H1 (cell line): ENCODE measurements at regions not wholly inside any gene's neighbourhood (a gene's known extent, or its start where the extent isn't known, plus 50 kb on each side); places are given as distances from the start of the nearest gene placed in this dataset.

Source experiments
- CTCF ChIA-PET: fragments of 300-600 bp; sonication (Branson Sonifier 250); formaldehyde crosslinking; loops from one replicate; lab custom pipeline; 2021; ENCODE audit not compliant: partially characterized antibody; lab: Charles Lee
- POLR2A ChIA-PET: fragments of 300-600 bp; sonication (Branson Sonifier 250); formaldehyde crosslinking; loops from one replicate; lab custom pipeline; 2021; ENCODE audit warnings: inconsistent platforms; ENCODE audit not compliant: partially characterized antibody; lab: Charles Lee
- DNase-seq, 2 experiments: peaks; one replicate each; pipeline versions ENCODE4 v3.0.0 to v3.0.0-alpha.2; 2010 to 2022; ENCODE audit warnings: low spot score in 2 of 2, low read depth in 1 of 2, mixed read lengths in 1 of 2
- FAIRE-seq: peaks from 2 replicates; lab custom pipeline; 2011; peaks lifted over from hg19 to GRCh38; lab: Jason Lieb, UNC
- H2AFZ ChIP-seq: 2 replicates; pipeline ENCODE4 v1.8.1; 2012; ENCODE audit warnings: low read length, inconsistent platforms
- H2AK5ac ChIP-seq: 2 replicates; pipeline ENCODE4 v1.6.1; 2013; ENCODE audit warnings: low read depth, low read length
- H2BK120ac ChIP-seq: replicated peaks from 2 replicates; pipeline ENCODE3; 2013; ENCODE audit warnings: low read depth, low read length, inconsistent platforms
- H2BK12ac ChIP-seq: 2 replicates; pipeline ENCODE4 v1.6.1; 2013; ENCODE audit warnings: low read depth, low read length
- H2BK15ac ChIP-seq: 2 replicates; pipeline ENCODE4 v1.6.1; 2013; ENCODE audit warnings: low read length
- H2BK20ac ChIP-seq: 2 replicates; pipeline ENCODE4 v1.6.1; 2013; ENCODE audit warnings: low read length
- H2BK5ac ChIP-seq: 2 replicates; pipeline ENCODE4 v1.6.1; 2013; ENCODE audit warnings: low read depth, low read length
- H3K14ac ChIP-seq: 2 replicates; pipeline ENCODE4 v1.6.1; 2013; ENCODE audit warnings: inconsistent platforms; ENCODE audit not compliant: insufficient read length
- H3K18ac ChIP-seq: 2 replicates; pipeline ENCODE4 v1.6.1; 2013; ENCODE audit warnings: low read length; ENCODE audit errors: extremely low read depth
- H3K23ac ChIP-seq: 2 replicates; pipeline ENCODE4 v1.6.1; 2013; ENCODE audit warnings: inconsistent platforms; ENCODE audit not compliant: insufficient read length
- H3K23me2 ChIP-seq: 2 replicates; pipeline ENCODE4 v1.6.1; 2013; ENCODE audit warnings: low read depth, low read length
- H3K27ac ChIP-seq: 2 replicates; pipeline ENCODE4 v1.6.1; 2011; ENCODE audit warnings: low read depth, low read length, inconsistent platforms
- H3K27me3 ChIP-seq, 4 experiments: replicated peaks in 1 of 4; 1 replicate in 1 of 4; 2 replicates in 3 of 4; pipeline versions ENCODE4 v1.6.1 to v1.8.1; 2011 to 2013; ENCODE audit warnings: low read length in 3 of 4, mild to moderate bottlenecking in 3 of 4, inconsistent platforms in 2 of 4, mixed read lengths in 2 of 4, moderate library complexity in 1 of 4; ENCODE audit not compliant: control insufficient read depth in 3 of 4, insufficient read depth in 3 of 4; ENCODE audit errors: extremely low read depth in 1 of 4
- H3K36me3 ChIP-seq, 4 experiments: 2 replicates each; pipeline versions ENCODE4 v1.6.1 to v1.8.1; 2011 to 2013; ENCODE audit warnings: mild to moderate bottlenecking in 4 of 4, low read length in 3 of 4, moderate library complexity in 2 of 4, control low read depth in 1 of 4, inconsistent platforms in 1 of 4; ENCODE audit not compliant: insufficient read depth in 4 of 4, control insufficient read depth in 2 of 4
- H3K4ac ChIP-seq: replicated peaks from 2 replicates; pipeline ENCODE3; 2013; ENCODE audit warnings: low read length, low read depth, mixed read lengths, inconsistent platforms; ENCODE audit not compliant: insufficient read length
- H3K4me1 ChIP-seq, 4 experiments: replicated peaks in 1 of 4; 1 replicate in 1 of 4; 2 replicates in 3 of 4; pipeline versions ENCODE4 v1.6.1 to v1.8.1; 2011 to 2013; ENCODE audit warnings: low read length in 3 of 4, inconsistent platforms in 2 of 4, mixed read lengths in 1 of 4; ENCODE audit not compliant: insufficient read depth in 4 of 4, control insufficient read depth in 3 of 4
- H3K4me2 ChIP-seq, 2 experiments: 2 replicates each; pipeline versions ENCODE4 v1.6.1 to v1.8.1; 2011 to 2013; ENCODE audit warnings: low read depth in 2 of 2, low read length in 2 of 2, control low read depth in 1 of 2, inconsistent platforms in 1 of 2, mild to moderate bottlenecking in 1 of 2; ENCODE audit not compliant: insufficient read depth in 1 of 2
- H3K4me3 ChIP-seq, 4 experiments: fragments of 200-600, 300-600 bp in 1 of 4; sonication (generic), shearing (Covaris generic), sonication (Bioruptor Twin) in 1 of 4; 2 replicates each; pipeline versions ENCODE4 v1.5.1 to v1.8.1; 2011 to 2016; ENCODE audit warnings: low read length in 4 of 4, low read depth in 3 of 4, control low read depth in 2 of 4, inconsistent platforms in 2 of 4, mild to moderate bottlenecking in 2 of 4, mixed read lengths in 1 of 4, moderate library complexity in 1 of 4; ENCODE audit not compliant: insufficient read depth in 2 of 4; ENCODE audit errors: extremely low read depth in 1 of 4
- H3K56ac ChIP-seq: replicated peaks from 2 replicates; pipeline ENCODE3; 2013; ENCODE audit warnings: low read depth, mild to moderate bottlenecking, mixed read lengths, low read length, inconsistent platforms; ENCODE audit not compliant: insufficient read length
- H3K79me1 ChIP-seq: 2 replicates; pipeline ENCODE4 v1.6.1; 2013; ENCODE audit warnings: low read depth, low read length, control low read depth
- H3K79me2 ChIP-seq, 2 experiments: 2 replicates each; pipeline versions ENCODE4 v1.6.1 to v1.8.1; 2012 to 2013; ENCODE audit warnings: low read length in 2 of 2, mild to moderate bottlenecking in 2 of 2, inconsistent platforms in 1 of 2; ENCODE audit not compliant: insufficient read depth in 2 of 2, control insufficient read depth in 1 of 2
- H3K9ac ChIP-seq, 4 experiments: replicated peaks in 1 of 4; 1 replicate in 1 of 4; 2 replicates in 3 of 4; pipeline versions ENCODE4 v1.6.1 to v1.8.1; 2011 to 2013; ENCODE audit warnings: low read depth in 3 of 4, low read length in 3 of 4, control low read depth in 2 of 4, mild to moderate bottlenecking in 2 of 4, moderate library complexity in 2 of 4, inconsistent platforms in 1 of 4; ENCODE audit errors: extremely low read depth in 1 of 4
- H3K9me3 ChIP-seq, 2 experiments: 2 replicates each; pipeline versions ENCODE4 v1.6.1 to v1.8.1; 2012 to 2013; ENCODE audit warnings: mild to moderate bottlenecking in 2 of 2, moderate library complexity in 2 of 2, control low read depth in 1 of 2, inconsistent platforms in 1 of 2, low read depth in 1 of 2, low read length in 1 of 2, mixed read lengths in 1 of 2; ENCODE audit not compliant: insufficient read depth in 2 of 2
- H4K20me1 ChIP-seq, 2 experiments: replicated peaks in 1 of 2; 2 replicates each; pipeline versions ENCODE3 to v1.8.1; 2011 to 2013; ENCODE audit warnings: inconsistent platforms in 2 of 2, low read length in 2 of 2, mild to moderate bottlenecking in 1 of 2; ENCODE audit not compliant: insufficient read depth in 2 of 2, control insufficient read depth in 1 of 2
- H4K5ac ChIP-seq: 2 replicates; pipeline ENCODE4 v1.6.1; 2013; ENCODE audit warnings: low read length, low read depth, mixed read lengths, inconsistent platforms; ENCODE audit not compliant: insufficient read length
- H4K8ac ChIP-seq: 2 replicates; pipeline ENCODE4 v1.8.0; 2013; ENCODE audit warnings: mild to moderate bottlenecking, moderate library complexity, low read length, inconsistent platforms; ENCODE audit not compliant: insufficient read depth; ENCODE audit errors: extremely low read depth
- H4K91ac ChIP-seq: replicated peaks from 2 replicates; pipeline ENCODE3; 2013; ENCODE audit warnings: low read length, mixed read lengths, inconsistent platforms; ENCODE audit not compliant: insufficient read length
- BRCA1 ChIP-seq: IDR thresholded peaks from 2 replicates; pipeline ENCODE4 v1.6.1; 2012; ENCODE audit warnings: low read depth, low read length, improper control_type of control experiment
- CEBPB ChIP-seq: IDR thresholded peaks from 2 replicates; pipeline ENCODE4 v1.6.1; 2012; ENCODE audit warnings: low read depth, low read length
- EGR1 ChIP-seq: IDR thresholded peaks from 2 replicates; pipeline ENCODE4 v1.6.1; 2011; ENCODE audit warnings: low read depth, low read length, borderline replicate concordance
- EP300 ChIP-seq, 2 experiments: IDR thresholded peaks; 1 replicate in 1 of 2; 2 replicates in 1 of 2; pipeline ENCODE4 v1.6.1; 2011 to 2012; ENCODE audit warnings: low read depth in 2 of 2, low read length in 2 of 2, mild to moderate bottlenecking in 2 of 2, borderline replicate concordance in 1 of 2, inconsistent platforms in 1 of 2, moderate library complexity in 1 of 2
- FOSL1 ChIP-seq: IDR thresholded peaks from 2 replicates; pipeline ENCODE4 v1.6.1; 2011; ENCODE audit warnings: mild to moderate bottlenecking, low read depth, low read length, moderate library complexity; ENCODE audit not compliant: insufficient read depth
- JUN ChIP-seq: IDR thresholded peaks from 2 replicates; pipeline ENCODE4 v1.6.1; 2011; ENCODE audit warnings: low read depth, mild to moderate bottlenecking, improper control_type of control experiment, low read length
- MAX ChIP-seq: IDR thresholded peaks from 2 replicates; pipeline ENCODE4 v1.6.1; 2012; ENCODE audit warnings: inconsistent platforms
- NANOG ChIP-seq: IDR thresholded peaks from 2 replicates; pipeline ENCODE4 v1.6.1; 2011; ENCODE audit warnings: low read length, low read depth, mild to moderate bottlenecking, inconsistent platforms; ENCODE audit not compliant: insufficient read depth, poor library complexity, severe bottlenecking
- POLR2AphosphoS5 ChIP-seq: IDR thresholded peaks from 2 replicates; pipeline ENCODE4 v1.6.1; 2011; ENCODE audit warnings: low read depth, low read length
- POU5F1 ChIP-seq: IDR thresholded peaks from 2 replicates; pipeline ENCODE4 v1.6.1; 2011; ENCODE audit warnings: low read depth, mild to moderate bottlenecking, low read length, moderate library complexity
- RBBP5 ChIP-seq: IDR thresholded peaks from 2 replicates; pipeline ENCODE4 v1.7.1; 2012; ENCODE audit warnings: low read depth, mild to moderate bottlenecking, inconsistent platforms, low read length, moderate library complexity, borderline replicate concordance
- RXRA ChIP-seq: IDR thresholded peaks from 2 replicates; pipeline ENCODE4 v1.6.1; 2011; ENCODE audit warnings: low read depth, mild to moderate bottlenecking, low read length, moderate library complexity; ENCODE audit not compliant: insufficient read depth
- TAF7 ChIP-seq: optimal IDR thresholded peaks from 2 replicates; pipeline ENCODE3; 2011; ENCODE audit warnings: low read depth, mild to moderate bottlenecking, inconsistent platforms, low read length, moderate library complexity, borderline replicate concordance
- WGBS, 2 experiments: shearing (Covaris generic) in 1 of 2; methylation state at CpG; one replicate each; pipeline versions ENCODE4 v1.1.6 to v1.1.7; 2013 to 2015; ENCODE audit warnings: low lambda C conversion rate in 2 of 2, mixed read lengths in 2 of 2, inconsistent platforms in 1 of 2, low coverage in 1 of 2, missing lambda C conversion rate in 1 of 2; ENCODE audit not compliant: insufficient replicate concordance in 2 of 2, insufficient coverage in 1 of 2, insufficient read length in 1 of 2; ENCODE audit errors: extremely low coverage in 1 of 2, missing lambda C conversion rate in 1 of 2; 5-methylcytosine and 5-hydroxymethylcytosine counted together

DNA sequence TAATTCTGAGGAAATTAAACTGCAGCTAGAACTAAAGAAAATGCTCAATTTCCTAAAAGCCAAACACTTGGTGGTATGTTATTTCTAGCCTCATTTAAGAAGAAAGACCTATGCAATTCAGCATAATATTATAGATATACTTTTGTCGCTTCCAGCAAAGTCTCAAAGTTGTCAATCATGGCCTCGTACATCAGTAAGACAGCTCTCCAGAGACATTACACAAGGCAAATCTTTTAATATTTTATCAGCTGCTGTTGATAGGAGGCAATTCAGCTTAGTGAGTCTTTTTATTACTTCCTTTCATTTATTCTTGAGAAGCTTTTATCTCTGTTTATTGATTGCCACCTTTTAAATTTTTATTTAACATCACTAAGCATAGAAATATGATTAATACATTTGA lies 294.3 kb downstream of the FSIP2 start (continued):
- TF ChIP-seq BRCA1: no peak

- no peak overlapping the region for H4K8ac ChIP-seq
- no peaks in the 10 kb centered on the region for H3K79me1 ChIP-seq
- H3K4me1 ChIP-seq: no peaks in the 10 kb centered on the region
- DNase-seq (no peak), FAIRE-seq (no peak)
- H2AK5ac ChIP-seq: no peak overlapping the region
- no peaks in the 10 kb centered on the region for H3K79me2 ChIP-seq
- CTCF ChIA-PET: interaction anchor here (0.6 to 1.4 kb wide), 3 partner anchors 80 to 191 kb away, joined by 3 to 4 read pairs (median 4); no protein-coding TSS in a partner anchor
- H3K4me3 ChIP-seq: no peak overlapping the region
- no peak overlapping the region for H2BK20ac ChIP-seq
- H3K23ac ChIP-seq: no peak overlapping the region
- no peak overlapping the region for H3K4ac ChIP-seq
- H4K5ac ChIP-seq: no peak overlapping the region
- no peak overlapping the region for H2BK15ac ChIP-seq
- no peak overlapping the region for H4K91ac ChIP-seq
- no peaks in the 10 kb centered on the region for H3K36me3 ChIP-seq
- no peak overlapping the region for H2BK5ac ChIP-seq
- no peak overlapping the region for H3K4me2 ChIP-seq
- H3K9me3 ChIP-seq: no peaks in the 10 kb centered on the region
- no peak overlapping the region for H2AFZ ChIP-seq
- no peaks in the 10 kb centered on the region for H3K27me3 ChIP-seq
- whole genome bisulfite sequencing, 2 experiments: 93% methylated on average over 4 of the region's 4 CpGs; no CpG with 5 or more reads in 1 of the 2 experiments
- no peak overlapping the region for H3K56ac ChIP-seq
- no peak overlapping the region for H2BK12ac ChIP-seq
- no peak overlapping the region for H3K27ac ChIP-seq
- H3K14ac ChIP-seq: no peak overlapping the region
- peaks cover 0 to 2% of the 10 kb centered on the region in 2 experiments for H4K20me1 ChIP-seq
- H2BK120ac ChIP-seq: no peak overlapping the region
- POLR2A ChIA-PET: no interaction called here
- no peaks in the 10 kb centered on the region for H3K23me2 ChIP-seq
- H3K9ac ChIP-seq: no peak overlapping the region
- no peak overlapping the region for H3K18ac ChIP-seq
- TF ChIP-seq EGR1 (no peak), FOSL1 (no peak), NANOG (no peak), TAF7 (no peak), MAX (no peak), POU5F1 (no peak), EP300 (IDR thresholded peaks at IDR 0.05; ENCODE audit: borderline replicate concordance in 1 of 2, low read depth in 2 of 2, low read length in 2 of 2) (no peak), RBBP5 (no peak), RXRA (no peak), JUN (no peak), POLR2AphosphoS5 (no peak), CEBPB (no peak)
These were observed 294.9 kb downstream of the FSIP2 start for GRCh38 chr2:186033541-186033940.
